ENCODE measurements at regions not wholly inside any gene's neighbourhood (a gene's known extent, or its start where the extent isn't known, plus 50 kb on each side); places are given as distances from the start of the nearest gene placed in this dataset.

DNA sequence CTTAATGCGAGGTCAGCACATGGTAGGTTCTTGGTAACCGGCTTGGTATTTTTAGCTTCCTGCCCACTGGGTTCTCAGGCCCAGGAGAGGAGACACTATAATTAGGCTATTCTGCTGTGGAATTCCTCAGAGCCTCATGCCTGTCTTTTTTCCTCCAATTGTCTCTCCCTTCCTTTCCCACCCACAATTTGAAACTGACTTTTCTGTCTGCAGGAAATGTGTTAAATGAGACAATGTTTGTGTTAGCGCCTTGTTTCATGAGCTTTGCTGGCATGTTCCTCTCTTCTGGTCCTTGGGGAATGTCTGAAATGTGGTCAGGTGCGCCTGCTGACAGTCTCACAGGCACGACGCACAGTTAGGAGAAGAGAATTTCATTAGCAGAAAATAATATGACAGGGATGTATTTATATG, 223.6 kb upstream of the CTNNB1 start:
- TF ChIP-seq, protein P1, sequence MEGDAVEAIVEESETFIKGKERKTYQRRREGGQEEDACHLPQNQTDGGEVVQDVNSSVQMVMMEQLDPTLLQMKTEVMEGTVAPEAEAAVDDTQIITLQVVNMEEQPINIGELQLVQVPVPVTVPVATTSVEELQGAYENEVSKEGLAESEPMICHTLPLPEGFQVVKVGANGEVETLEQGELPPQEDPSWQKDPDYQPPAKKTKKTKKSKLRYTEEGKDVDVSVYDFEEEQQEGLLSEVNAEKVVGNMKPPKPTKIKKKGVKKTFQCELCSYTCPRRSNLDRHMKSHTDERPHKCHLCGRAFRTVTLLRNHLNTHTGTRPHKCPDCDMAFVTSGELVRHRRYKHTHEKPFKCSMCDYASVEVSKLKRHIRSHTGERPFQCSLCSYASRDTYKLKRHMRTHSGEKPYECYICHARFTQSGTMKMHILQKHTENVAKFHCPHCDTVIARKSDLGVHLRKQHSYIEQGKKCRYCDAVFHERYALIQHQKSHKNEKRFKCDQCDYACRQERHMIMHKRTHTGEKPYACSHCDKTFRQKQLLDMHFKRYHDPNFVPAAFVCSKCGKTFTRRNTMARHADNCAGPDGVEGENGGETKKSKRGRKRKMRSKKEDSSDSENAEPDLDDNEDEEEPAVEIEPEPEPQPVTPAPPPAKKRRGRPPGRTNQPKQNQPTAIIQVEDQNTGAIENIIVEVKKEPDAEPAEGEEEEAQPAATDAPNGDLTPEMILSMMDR (IDR thresholded peaks at IDR 0.05), result no peak
- no peak for TF ChIP-seq EP300 (IDR thresholded peaks at IDR 0.05)
- no peak for TF ChIP-seq POLR2A (IDR thresholded peaks at IDR 0.05; ENCODE audit: low read depth)
